Naive B cell (primary cell): ENCODE measurements at regions not wholly inside any gene's neighbourhood (a gene's known extent, or its start where the extent isn't known, plus 50 kb on each side); places are given as distances from the start of the nearest gene placed in this dataset.

Experiments
- ATAC-seq, 2 donors: fragments of 150-1000 bp; cut with Tn5 transposase; 2 replicates each; pipeline ENCODE4 v1.10.0; 2021; ENCODE audit warnings: low read depth in 2 of 2, mild to moderate bottlenecking in 2 of 2, moderate library complexity in 2 of 2
- DNase-seq: peaks from one replicate; pipeline ENCODE4 v3.0.0; 2022
- H3K27ac Mint-ChIP-seq, 6 donors: one replicate each; pipeline ENCODE4 v1.8.0; 2020 to 2022; ENCODE audit warnings: mild to moderate bottlenecking in 6 of 6, mixed read lengths in 6 of 6, moderate library complexity in 5 of 6, inconsistent platforms in 2 of 6
- H3K27me3 Mint-ChIP-seq, 3 donors: one replicate each; pipeline ENCODE4 v1.8.0; 2021 to 2022; ENCODE audit warnings: mixed read lengths in 3 of 3, mild to moderate bottlenecking in 1 of 3
- H3K36me3 Mint-ChIP-seq, 2 donors: one replicate each; pipeline ENCODE4 v1.8.0; 2020 to 2022; ENCODE audit warnings: mixed read lengths in 2 of 2, inconsistent platforms in 1 of 2, mild to moderate bottlenecking in 1 of 2
- H3K4me1 Mint-ChIP-seq, 3 donors: one replicate each; pipeline ENCODE4 v1.8.0; 2020 to 2022; ENCODE audit warnings: mixed read lengths in 3 of 3, inconsistent platforms in 1 of 3, mild to moderate bottlenecking in 1 of 3, moderate library complexity in 1 of 3
- H3K4me3 Mint-ChIP-seq, 8 donors: one replicate each; pipeline ENCODE4 v1.8.0; 2020 to 2022; ENCODE audit warnings: mild to moderate bottlenecking in 8 of 8, mixed read lengths in 8 of 8, moderate library complexity in 8 of 8, inconsistent platforms in 2 of 8
- H3K9me3 Mint-ChIP-seq, 7 donors: one replicate each; pipeline ENCODE4 v1.8.0; 2020 to 2022; ENCODE audit warnings: mixed read lengths in 7 of 7, mild to moderate bottlenecking in 5 of 7, inconsistent platforms in 2 of 7, moderate library complexity in 1 of 7

GRCh38 chr14:87840906-87841305 lies 152.1 kb downstream of the GALC start:
- Mint-ChIP-seq H3K27ac (no peak overlapping the region), H3K4me3 (no peak overlapping the region), H3K9me3 (peaks cover 0 to 10% (median 0%) of the 10 kb centered on the region in 7 donors), H3K4me1 (no peaks in the 10 kb centered on the region), H3K27me3 (peaks cover 0 to 3% (median 0%) of the 10 kb centered on the region in 3 donors), H3K36me3 (no peaks in the 10 kb centered on the region)
- ATAC-seq = no peak
- DNase-seq = no peak

GRCh38 chr14:87838931-87839330 lies 154.1 kb downstream of the GALC start:
- Mint-ChIP-seq H3K4me1 (no peaks in the 10 kb centered on the region), H3K4me3 (no peak overlapping the region), H3K36me3 (no peaks in the 10 kb centered on the region), H3K27me3 (no peaks in the 10 kb centered on the region), H3K9me3 (peaks cover 0 to 5% (median 2%) of the 10 kb centered on the region in 7 donors), H3K27ac (no peak overlapping the region)
- DNase-seq (no peak), ATAC-seq (no peak)

- ATAC-seq = no peak
- Mint-ChIP-seq H3K27ac (no peak overlapping the region), H3K36me3 (no peaks in the 10 kb centered on the region), H3K27me3 (no peaks in the 10 kb centered on the region), H3K4me1 (no peaks in the 10 kb centered on the region), H3K9me3 (peaks cover 1 to 5% (median 2%) of the 10 kb centered on the region in 7 donors), H3K4me3 (no peak overlapping the region)
- DNase-seq = no peak
These were observed 155.7 kb downstream of the GALC start for GRCh38 chr14:87837296-87837695.

- no peak overlapping the region for H3K27ac Mint-ChIP-seq
- H3K36me3 Mint-ChIP-seq = no peaks in the 10 kb centered on the region
- no peaks in the 10 kb centered on the region for H3K4me1 Mint-ChIP-seq
- H3K4me3 Mint-ChIP-seq = no peak overlapping the region
- H3K27me3 Mint-ChIP-seq = no peaks in the 10 kb centered on the region
- H3K9me3 Mint-ChIP-seq = peaks cover 0 to 10% (median 2%) of the 10 kb centered on the region in 7 donors
- ATAC-seq (no peak), DNase-seq (no peak)
These were observed 158.4 kb downstream of the GALC start for GRCh38 chr14:87834594-87834993.

GRCh38 chr14:87833026-87833425 lies 160.0 kb downstream of the GALC start:
- H3K9me3 Mint-ChIP-seq = peaks cover 0 to 10% (median 2%) of the 10 kb centered on the region in 7 donors
- DNase-seq = no peak
- H3K4me3 Mint-ChIP-seq = no peak overlapping the region
- H3K27me3 Mint-ChIP-seq = no peaks in the 10 kb centered on the region
- H3K4me1 Mint-ChIP-seq = no peaks in the 10 kb centered on the region
- H3K36me3 Mint-ChIP-seq = no peaks in the 10 kb centered on the region
- H3K27ac Mint-ChIP-seq = no peak overlapping the region
- no peak for ATAC-seq

- Mint-ChIP-seq H3K4me1 (no peaks in the 10 kb centered on the region), H3K4me3 (no peak overlapping the region), H3K36me3 (no peaks in the 10 kb centered on the region), H3K27me3 (no peaks in the 10 kb centered on the region), H3K27ac (no peak overlapping the region), H3K9me3 (peaks cover 0 to 10% (median 2%) of the 10 kb centered on the region in 7 donors)
- DNase-seq (no peak), ATAC-seq (no peak)
These were observed 162.4 kb downstream of the GALC start for GRCh38 chr14:87830443-87831096.

- Mint-ChIP-seq H3K36me3 (no peaks in the 10 kb centered on the region), H3K4me3 (no peak overlapping the region), H3K9me3 (peaks cover 0 to 10% (median 0%) of the 10 kb centered on the region in 7 donors), H3K27me3 (no peaks in the 10 kb centered on the region), H3K27ac (no peak overlapping the region), H3K4me1 (no peaks in the 10 kb centered on the region)
- DNase-seq (no peak), ATAC-seq (no peak)
These were observed 163.4 kb downstream of the GALC start for GRCh38 chr14:87829543-87829942.

GRCh38 chr14:87824266-87824665 lies 168.7 kb downstream of the GALC start:
- DNase-seq = no peak
- no peak overlapping the region for H3K4me3 Mint-ChIP-seq
- no peaks in the 10 kb centered on the region for H3K4me1 Mint-ChIP-seq
- H3K9me3 Mint-ChIP-seq = peaks cover 0 to 2% (median 0%) of the 10 kb centered on the region in 7 donors
- H3K27ac Mint-ChIP-seq = no peak overlapping the region
- H3K27me3 Mint-ChIP-seq = no peaks in the 10 kb centered on the region
- no peaks in the 10 kb centered on the region for H3K36me3 Mint-ChIP-seq
- no peak for ATAC-seq

GRCh38 chr14:87816416-87816815 lies 176.6 kb downstream of the GALC start:
- H3K36me3 Mint-ChIP-seq = peaks cover 5 to 14% of the 10 kb centered on the region in 2 donors
- ATAC-seq (no peak), DNase-seq (no peak)
- peaks cover 0 to 13% (median 0%) of the 10 kb centered on the region in 3 donors for H3K27me3 Mint-ChIP-seq
- peaks cover 4 to 20% (median 10%) of the 10 kb centered on the region in 7 donors for H3K9me3 Mint-ChIP-seq
- H3K4me1 Mint-ChIP-seq = no peaks in the 10 kb centered on the region
- no peak overlapping the region for H3K27ac Mint-ChIP-seq
- no peak overlapping the region for H3K4me3 Mint-ChIP-seq

GRCh38 chr14:87815121-87815520 lies 177.9 kb downstream of the GALC start:
- peaks cover 0 to 19% (median 0%) of the 10 kb centered on the region in 3 donors for H3K27me3 Mint-ChIP-seq
- DNase-seq (no peak), ATAC-seq (no peak)
- H3K4me3 Mint-ChIP-seq = no peak overlapping the region
- H3K27ac Mint-ChIP-seq = no peak overlapping the region
- H3K9me3 Mint-ChIP-seq = peaks cover 5 to 20% (median 10%) of the 10 kb centered on the region in 7 donors
- no peaks in the 10 kb centered on the region for H3K4me1 Mint-ChIP-seq
- peaks cover 5 to 14% of the 10 kb centered on the region in 2 donors for H3K36me3 Mint-ChIP-seq

- H3K27ac Mint-ChIP-seq = no peak overlapping the region
- no peak overlapping the region for H3K4me3 Mint-ChIP-seq
- H3K36me3 Mint-ChIP-seq = peaks cover 5 to 12% of the 10 kb centered on the region in 2 donors
- peaks cover 5 to 16% (median 8%) of the 10 kb centered on the region in 7 donors for H3K9me3 Mint-ChIP-seq
- no peak for DNase-seq
- H3K4me1 Mint-ChIP-seq = no peaks in the 10 kb centered on the region
- no peak for ATAC-seq
- H3K27me3 Mint-ChIP-seq = peaks cover 0 to 27% (median 0%) of the 10 kb centered on the region in 3 donors
These were observed 179.3 kb downstream of the GALC start for GRCh38 chr14:87813686-87814085.

GRCh38 chr14:87813211-87813610 lies 179.8 kb downstream of the GALC start:
- Mint-ChIP-seq H3K4me3 (no peak overlapping the region), H3K9me3 (peaks cover 2 to 14% (median 8%) of the 10 kb centered on the region in 7 donors), H3K4me1 (no peaks in the 10 kb centered on the region), H3K36me3 (peaks cover under 1 to 7% of the 10 kb centered on the region in 2 donors), H3K27ac (no peak overlapping the region), H3K27me3 (peaks cover 0 to 23% (median 0%) of the 10 kb centered on the region in 3 donors)
- DNase-seq (no peak), ATAC-seq (no peak)

- peaks cover 0 to 6% (median 2%) of the 10 kb centered on the region in 7 donors for H3K9me3 Mint-ChIP-seq
- H3K36me3 Mint-ChIP-seq = no peaks in the 10 kb centered on the region
- no peak overlapping the region for H3K27ac Mint-ChIP-seq
- no peak for ATAC-seq
- H3K4me1 Mint-ChIP-seq = no peaks in the 10 kb centered on the region
- no peak overlapping the region for H3K4me3 Mint-ChIP-seq
- DNase-seq = no peak
- peaks cover 0 to 23% (median 0%) of the 10 kb centered on the region in 3 donors for H3K27me3 Mint-ChIP-seq
These were observed 181.7 kb downstream of the GALC start for GRCh38 chr14:87811246-87811645.

- DNase-seq (no peak), ATAC-seq (no peak)
- H3K27ac Mint-ChIP-seq = no peak overlapping the region
- H3K4me1 Mint-ChIP-seq = no peaks in the 10 kb centered on the region
- H3K36me3 Mint-ChIP-seq = no peaks in the 10 kb centered on the region
- H3K4me3 Mint-ChIP-seq = no peak overlapping the region
- peaks cover 0 to 23% (median 0%) of the 10 kb centered on the region in 3 donors for H3K27me3 Mint-ChIP-seq
- H3K9me3 Mint-ChIP-seq = peaks cover 0 to 6% (median 2%) of the 10 kb centered on the region in 7 donors
These were observed 182.3 kb downstream of the GALC start for GRCh38 chr14:87810711-87811110.
